NCI-H524 (cell line): ENCODE measurements at regions not wholly inside any gene's neighbourhood (a gene's known extent, or its start where the extent isn't known, plus 50 kb on each side); places are given as distances from the start of the nearest gene placed in this dataset.

Experiments
- DNase-seq, 2 experiments: peaks; one replicate each; lab custom pipeline; 2025; lab: John Stamatoyannopoulos, UW

- DNase-seq, result no peak
Observed at GRCh38 chr13:105307776-105308175, 1227.7 kb downstream of the EFNB2 start.

DNA sequence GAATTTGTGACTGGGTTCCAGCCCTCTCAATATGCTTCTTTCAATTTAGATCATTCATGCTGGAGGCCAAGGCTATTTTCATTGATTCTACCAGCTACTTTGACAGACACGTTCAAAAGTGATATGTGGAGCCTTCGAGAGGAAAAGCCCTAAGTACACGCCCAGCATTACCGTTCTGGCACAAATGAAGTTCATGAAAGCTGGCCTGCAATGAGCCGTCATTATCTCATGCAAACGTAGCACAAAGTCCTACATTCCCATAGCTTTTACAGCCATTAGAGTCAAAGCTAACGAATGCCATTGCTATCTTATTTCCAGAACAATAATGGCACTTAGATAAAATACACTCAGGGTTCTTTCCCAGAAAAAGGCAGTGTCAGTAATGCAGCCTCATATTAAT is 1237.6 kb downstream of the EFNB2 start:
- DNase-seq, result no peak

DNA sequence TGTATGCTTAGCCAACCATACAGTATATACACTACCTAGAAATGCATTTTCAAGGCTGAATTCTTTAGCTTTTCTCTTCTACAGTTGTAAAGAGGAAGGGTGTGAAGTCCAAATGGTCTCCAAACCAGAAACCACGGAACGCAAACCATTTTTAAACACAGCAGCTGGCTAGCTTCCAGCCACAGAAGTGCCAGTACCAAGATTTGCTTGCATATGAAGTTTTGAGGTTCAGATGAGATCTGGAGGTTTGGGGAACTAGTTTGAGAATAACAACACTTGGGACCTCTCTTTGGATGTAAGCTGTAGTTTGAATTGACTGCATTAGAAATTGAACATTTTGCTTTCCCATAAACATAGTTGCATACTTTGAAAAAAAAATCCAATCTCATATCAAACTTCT is 1243.5 kb downstream of the EFNB2 start:
- DNase-seq, result no peak

- DNase-seq, result no peak
Observed at GRCh38 chr13:105290596-105290995, 1244.9 kb downstream of the EFNB2 start.

DNA sequence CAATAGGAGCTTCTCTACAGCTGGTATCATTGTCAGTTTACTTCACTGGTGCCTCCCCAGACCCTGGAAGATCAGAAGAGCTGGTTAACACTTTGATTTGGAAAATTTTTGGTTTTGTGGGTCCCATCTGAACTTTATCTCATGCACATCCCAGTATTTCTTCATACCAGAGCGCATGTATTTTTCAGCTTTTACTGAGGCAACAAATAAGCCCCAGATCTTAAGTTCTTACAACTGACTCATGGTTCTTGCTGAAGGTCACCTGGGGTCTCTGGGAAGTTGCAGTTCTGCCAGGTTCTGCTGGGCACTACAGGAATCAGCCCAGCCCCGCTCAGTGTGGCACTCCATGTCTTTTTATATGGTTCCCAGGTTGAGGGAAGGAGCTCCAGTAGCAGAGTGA is 1249.9 kb downstream of the EFNB2 start:
- no peak for DNase-seq

GRCh38 chr13:105282406-105283285 is 1252.8 kb downstream of the EFNB2 start:
- no peak for DNase-seq

- DNase-seq, result peak in 1 of 2 experiments; percentile 1
Observed at GRCh38 chr13:105278943-105279381, 1256.5 kb downstream of the EFNB2 start.

DNA sequence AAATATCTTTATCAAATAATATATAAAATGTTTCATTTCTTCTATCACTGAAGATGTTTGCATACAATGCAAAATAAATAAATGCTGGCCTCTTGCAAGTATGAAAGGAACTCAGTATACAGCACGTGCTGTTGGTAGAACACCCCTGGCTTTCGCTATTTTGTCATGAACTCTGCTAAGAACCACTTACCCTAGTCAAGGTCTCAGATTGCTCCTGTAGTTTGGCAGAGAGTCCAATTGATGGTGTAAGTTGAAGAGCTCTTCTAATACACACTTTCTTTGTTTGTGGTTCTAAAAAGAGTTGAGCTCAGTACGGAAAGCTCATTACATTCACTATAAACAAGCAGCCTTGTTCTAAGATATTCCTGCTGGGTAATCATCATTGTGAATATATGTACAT is 1258.9 kb downstream of the EFNB2 start:
- DNase-seq, result no peak

- DNase-seq, result peak in 1 of 2 experiments; percentile 72
Observed at GRCh38 chr13:105273665-105274222, 1261.7 kb downstream of the EFNB2 start.

- peak in 1 of 2 experiments; percentile 3 for DNase-seq
Observed at GRCh38 chr13:105272660-105273631, 1262.5 kb downstream of the EFNB2 start.

- DNase-seq, result no peak
Observed at GRCh38 chr13:105266615-105267014, 1268.8 kb downstream of the EFNB2 start.

- DNase-seq, result no peak
Observed at GRCh38 chr13:105262579-105262978, 1272.9 kb downstream of the EFNB2 start.

GRCh38 chr13:105259426-105259825 is 1276.0 kb downstream of the EFNB2 start:
- DNase-seq, result no peak

DNA sequence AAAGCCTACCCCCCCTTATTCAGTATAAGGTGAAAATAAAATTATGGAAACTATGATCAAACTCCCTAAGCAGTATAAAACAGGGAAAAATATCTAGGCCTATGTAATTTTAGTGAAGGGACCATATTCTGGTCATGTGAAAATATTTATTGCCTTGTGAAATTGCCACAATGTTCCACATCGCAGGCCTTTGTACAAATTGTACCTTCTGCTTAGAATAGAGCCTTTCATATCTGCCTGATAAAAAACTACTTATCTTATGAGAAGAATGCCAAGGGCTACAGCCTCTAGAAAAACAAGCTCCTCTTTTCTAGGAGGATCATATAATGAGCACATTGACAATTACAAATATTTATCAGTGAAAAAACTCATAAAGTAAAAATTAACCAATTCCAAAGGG is 1280.0 kb downstream of the EFNB2 start:
- no peak for DNase-seq

DNA sequence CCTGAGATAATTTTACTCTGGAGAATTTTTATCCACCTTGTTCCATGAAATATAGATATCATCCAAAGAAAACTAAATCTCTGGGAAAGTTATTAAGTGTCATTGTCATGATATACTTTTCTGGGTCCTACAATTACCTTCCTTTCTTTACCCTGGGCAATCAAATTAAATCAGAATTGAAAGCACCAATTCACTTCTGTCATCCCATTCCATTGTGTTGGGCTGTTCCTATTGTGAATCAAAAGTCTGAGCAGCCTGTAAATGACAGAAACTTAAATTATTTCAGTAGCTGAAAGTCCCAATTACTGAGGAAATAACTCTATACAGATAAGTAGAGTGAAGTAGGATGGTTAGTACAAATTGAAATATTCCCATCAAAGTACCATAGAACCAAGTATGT is 1284.2 kb downstream of the EFNB2 start:
- no peak for DNase-seq

GRCh38 chr13:105247830-105248229 is 1287.6 kb downstream of the EFNB2 start:
- DNase-seq, result no peak

DNA sequence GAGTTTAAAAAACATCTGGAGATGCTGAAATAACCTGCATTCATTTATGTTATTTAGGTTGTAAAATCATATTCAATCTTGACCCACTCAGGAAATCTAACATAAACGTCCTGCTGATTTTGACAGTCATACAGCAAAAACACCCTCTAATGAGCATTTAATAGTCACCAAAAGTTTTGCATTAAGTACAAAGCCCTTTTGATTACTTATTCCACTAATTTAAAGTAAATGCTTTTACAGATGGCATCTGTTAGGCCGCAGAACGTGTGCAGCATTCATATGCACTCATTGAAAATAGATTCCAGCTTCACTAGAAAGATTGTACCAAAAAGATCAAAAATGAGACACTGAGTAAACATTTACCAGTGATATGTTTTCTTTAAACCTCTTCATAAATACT is 1295.1 kb downstream of the EFNB2 start:
- no peak for DNase-seq

GRCh38 chr13:105232439-105232838 is 1303.0 kb downstream of the EFNB2 start:
- DNase-seq, result no peak

DNA sequence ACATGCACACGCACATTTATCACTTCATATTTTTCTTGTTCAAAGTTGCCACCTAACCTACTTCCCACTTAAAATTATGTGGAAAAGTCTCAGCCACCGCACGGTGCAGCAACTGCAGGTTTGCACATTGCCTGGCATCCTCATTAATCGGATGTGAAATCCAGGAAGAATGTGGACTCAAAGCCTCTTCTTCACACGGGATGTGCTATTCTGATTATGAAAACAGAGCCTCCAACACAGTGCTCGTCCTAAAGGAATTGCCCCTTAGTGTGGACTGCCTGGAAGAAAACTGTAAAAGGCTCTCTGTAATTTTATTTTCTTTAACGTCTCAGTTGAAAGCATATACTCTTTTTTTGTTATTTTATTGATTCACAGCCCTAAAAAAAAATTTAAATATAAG is 1303.5 kb downstream of the EFNB2 start:
- DNase-seq, result no peak

DNA sequence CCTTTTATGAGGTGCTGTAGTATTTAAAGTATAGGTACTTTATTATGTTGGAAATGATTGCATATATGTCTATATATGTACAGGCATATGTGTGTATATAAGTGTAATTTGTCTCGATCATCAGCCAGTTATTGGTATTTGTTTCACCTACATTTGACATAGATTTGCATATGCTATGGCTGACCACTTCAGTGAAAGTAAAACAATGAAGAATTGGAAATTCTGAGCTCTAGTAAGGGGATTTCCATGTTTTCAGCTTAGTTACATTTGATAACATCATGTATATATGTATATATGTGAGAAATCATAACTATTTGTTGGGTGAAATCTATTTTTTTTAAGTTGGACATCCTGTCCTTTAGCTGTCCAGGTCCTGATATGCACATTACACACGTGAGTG is 1303.9 kb downstream of the EFNB2 start:
- no peak for DNase-seq

DNA sequence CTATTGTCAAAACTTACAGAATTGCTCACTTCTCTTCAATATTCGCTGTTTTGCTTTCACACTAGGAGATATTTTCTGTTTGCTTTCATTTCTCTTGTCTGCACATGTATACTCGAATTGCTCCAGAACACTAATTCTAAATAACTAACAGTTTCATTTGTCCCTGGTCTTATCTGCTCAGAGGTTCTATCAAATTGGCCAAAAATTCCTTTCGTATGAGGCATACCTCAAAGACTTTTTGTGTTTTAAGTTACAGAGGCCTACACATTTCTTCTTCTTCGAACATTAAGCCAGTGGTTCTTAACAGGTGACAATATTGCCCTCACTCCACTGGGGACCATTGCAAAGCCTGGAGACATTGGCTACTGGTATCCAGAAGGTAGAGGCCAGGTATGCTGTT is 1314.6 kb downstream of the EFNB2 start:
- DNase-seq, result no peak

GRCh38 chr13:105220063-105220462 is 1315.4 kb downstream of the EFNB2 start:
- DNase-seq, result no peak
